ENCODE measurements at regions not wholly inside any gene's neighbourhood (a gene's known extent, or its start where the extent isn't known, plus 50 kb on each side); places are given as distances from the start of the nearest gene placed in this dataset.

GRCh38 chr4:30868111-30868895 lies 148.1 kb downstream of the PCDH7 start:
- no peak for TF ChIP-seq CTCF (IDR thresholded peaks at IDR 0.05)
- TF ChIP-seq ZFX (IDR thresholded peaks at IDR 0.05; ENCODE audit: borderline replicate concordance): no peak

Data from 22Rv1 (cell line).